ENCODE measurements at regions not wholly inside any gene's neighbourhood (a gene's known extent, or its start where the extent isn't known, plus 50 kb on each side); places are given as distances from the start of the nearest gene placed in this dataset.

- H3K9me3 ChIP-seq (ENCODE audit: control insufficient read depth in 1 of 2, low read length in 2 of 2), result no peaks in the 10 kb centered on the region
- peaks cover 0 to 2% (median 0%) of the 10 kb centered on the region in 4 donors for H3K4me1 Mint-ChIP-seq
- H3K4me3 Mint-ChIP-seq, result no peak overlapping the region
- H3K36me3 ChIP-seq (ENCODE audit: insufficient read depth, low read length), result no peaks in the 10 kb centered on the region
- no peaks in the 10 kb centered on the region for H3K4me1 ChIP-seq (ENCODE audit: insufficient read depth, low read length)
- no peak overlapping the region for H3K27ac Mint-ChIP-seq
- H3K36me3 Mint-ChIP-seq, result no peaks in the 10 kb centered on the region
- peaks cover 0 to 1% of the 10 kb centered on the region in 2 donors for H3K27me3 Mint-ChIP-seq
- ChIA-PET CTCF (ENCODE audit: partially characterized antibody) (no interaction called here), POLR2A (ENCODE audit: partially characterized antibody) (no interaction called here)
- DNase-seq, result no peak
- no peaks in the 10 kb centered on the region for H3K27me3 ChIP-seq (ENCODE audit: insufficient read depth, low read length)
- intact Hi-C loops (cut with micrococcal nuclease), result no loop called here
- H3K4me3 ChIP-seq (ENCODE audit: low read length in 2 of 2), result no peak overlapping the region
- no peak overlapping the region for H3K27ac ChIP-seq (ENCODE audit: low read depth, low read length)
- peaks cover 0 to 13% (median 8%) of the 10 kb centered on the region in 8 donors for H3K9me3 Mint-ChIP-seq
Measured at GRCh38 chr13:80454245-80454644, 113.3 kb upstream of the SPRY2 start.

GRCh38 chr13:80452279-80452678, 111.4 kb upstream of the SPRY2 start:
- no peaks in the 10 kb centered on the region for H3K36me3 ChIP-seq (ENCODE audit: insufficient read depth, low read length)
- no peaks in the 10 kb centered on the region for H3K36me3 Mint-ChIP-seq
- H3K27me3 ChIP-seq (ENCODE audit: insufficient read depth, low read length), result no peaks in the 10 kb centered on the region
- ChIA-PET CTCF (ENCODE audit: partially characterized antibody) (interaction anchor here (0.6 kb wide), 1 partner anchor 96 kb away, joined by 3 read pairs; no protein-coding TSS in a partner anchor), POLR2A (ENCODE audit: partially characterized antibody) (no interaction called here)
- H3K9me3 ChIP-seq (ENCODE audit: control insufficient read depth in 1 of 2, low read length in 2 of 2), result no peaks in the 10 kb centered on the region
- H3K4me3 ChIP-seq (ENCODE audit: low read length in 2 of 2), result no peak overlapping the region
- no peaks in the 10 kb centered on the region for H3K4me1 ChIP-seq (ENCODE audit: insufficient read depth, low read length)
- intact Hi-C loops (cut with micrococcal nuclease), result no loop called here
- H3K4me1 Mint-ChIP-seq, result peaks cover 0 to 2% (median 0%) of the 10 kb centered on the region in 4 donors
- no peak for DNase-seq
- no peak overlapping the region for H3K27ac ChIP-seq (ENCODE audit: low read depth, low read length)
- no peak overlapping the region for H3K27ac Mint-ChIP-seq
- H3K9me3 Mint-ChIP-seq, result peaks cover 0 to 13% (median 10%) of the 10 kb centered on the region in 8 donors
- H3K27me3 Mint-ChIP-seq, result peaks cover 0 to 1% of the 10 kb centered on the region in 2 donors
- H3K4me3 Mint-ChIP-seq, result no peak overlapping the region

- Histone ChIP-seq H3K36me3 (ENCODE audit: insufficient read depth, low read length) (no peaks in the 10 kb centered on the region), H3K27ac (ENCODE audit: low read depth, low read length) (no peak overlapping the region), H3K4me3 (ENCODE audit: low read length in 2 of 2) (no peak overlapping the region), H3K27me3 (ENCODE audit: insufficient read depth, low read length) (no peaks in the 10 kb centered on the region), H3K9me3 (ENCODE audit: control insufficient read depth in 1 of 2, low read length in 2 of 2) (no peaks in the 10 kb centered on the region), H3K4me1 (ENCODE audit: insufficient read depth, low read length) (no peaks in the 10 kb centered on the region)
- Mint-ChIP-seq H3K36me3 (no peaks in the 10 kb centered on the region), H3K4me3 (no peak overlapping the region), H3K4me1 (peaks cover 0 to 2% (median 0%) of the 10 kb centered on the region in 4 donors), H3K9me3 (peaks cover 0 to 13% (median 9%) of the 10 kb centered on the region in 8 donors), H3K27ac (no peak overlapping the region), H3K27me3 (peaks cover 0 to 1% of the 10 kb centered on the region in 2 donors)
- ChIA-PET CTCF (ENCODE audit: partially characterized antibody) (no interaction called here), POLR2A (ENCODE audit: partially characterized antibody) (no interaction called here)
- intact Hi-C loops (cut with micrococcal nuclease), result no loop called here
- DNase-seq, result no peak
Measured at GRCh38 chr13:80451641-80452040, 110.7 kb upstream of the SPRY2 start.

- H3K27me3 Mint-ChIP-seq, result peaks cover 0 to 1% of the 10 kb centered on the region in 2 donors
- POLR2A ChIA-PET (ENCODE audit: partially characterized antibody), result no interaction called here
- CTCF ChIA-PET (ENCODE audit: partially characterized antibody), result no interaction called here
- peaks cover 0 to 2% (median 0%) of the 10 kb centered on the region in 4 donors for H3K4me1 Mint-ChIP-seq
- Histone ChIP-seq H3K27ac (ENCODE audit: low read depth, low read length) (no peak overlapping the region), H3K27me3 (ENCODE audit: insufficient read depth, low read length) (no peaks in the 10 kb centered on the region), H3K9me3 (ENCODE audit: control insufficient read depth in 1 of 2, low read length in 2 of 2) (no peaks in the 10 kb centered on the region), H3K4me1 (ENCODE audit: insufficient read depth, low read length) (no peaks in the 10 kb centered on the region), H3K4me3 (ENCODE audit: low read length in 2 of 2) (no peak overlapping the region), H3K36me3 (ENCODE audit: insufficient read depth, low read length) (no peaks in the 10 kb centered on the region)
- H3K9me3 Mint-ChIP-seq, result peaks cover 0 to 10% (median 7%) of the 10 kb centered on the region in 8 donors
- no peak overlapping the region for H3K27ac Mint-ChIP-seq
- no peak for DNase-seq
- intact Hi-C loops (cut with micrococcal nuclease), result no loop called here
- H3K36me3 Mint-ChIP-seq, result no peaks in the 10 kb centered on the region
- H3K4me3 Mint-ChIP-seq, result no peak overlapping the region
Measured at GRCh38 chr13:80450386-80450785, 109.5 kb upstream of the SPRY2 start.

DNA sequence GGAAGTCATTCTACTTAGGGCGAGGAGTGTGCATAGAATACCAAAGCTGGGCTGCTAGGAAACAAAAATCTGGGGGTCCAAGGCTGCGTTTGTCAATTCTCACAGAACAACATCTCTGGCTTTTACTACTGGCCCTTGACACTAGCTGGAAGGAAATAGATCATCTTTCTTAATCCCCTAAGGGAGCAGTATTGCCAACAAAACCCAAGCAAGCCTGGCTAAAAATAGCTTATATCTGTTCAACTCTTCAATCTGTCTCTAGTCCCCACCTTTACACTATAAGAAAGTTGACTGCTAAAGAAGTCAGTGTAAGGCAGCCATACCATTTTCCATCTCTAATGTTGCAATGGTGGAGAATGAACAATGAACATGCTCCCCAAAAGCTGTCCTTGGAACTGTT, 107.8 kb upstream of the SPRY2 start:
- Histone ChIP-seq H3K9me3 (ENCODE audit: control insufficient read depth in 1 of 2, low read length in 2 of 2) (no peaks in the 10 kb centered on the region), H3K4me1 (ENCODE audit: insufficient read depth, low read length) (no peaks in the 10 kb centered on the region), H3K36me3 (ENCODE audit: insufficient read depth, low read length) (no peaks in the 10 kb centered on the region), H3K27ac (ENCODE audit: low read depth, low read length) (no peak overlapping the region), H3K27me3 (ENCODE audit: insufficient read depth, low read length) (no peaks in the 10 kb centered on the region), H3K4me3 (ENCODE audit: low read length in 2 of 2) (no peak overlapping the region)
- Mint-ChIP-seq H3K9me3 (peaks cover 0 to 10% (median 6%) of the 10 kb centered on the region in 8 donors), H3K4me1 (no peaks in the 10 kb centered on the region), H3K4me3 (no peak overlapping the region), H3K36me3 (no peaks in the 10 kb centered on the region), H3K27me3 (no peaks in the 10 kb centered on the region), H3K27ac (no peak overlapping the region)
- DNase-seq, result no peak
- CTCF ChIA-PET (ENCODE audit: partially characterized antibody), result no interaction called here
- POLR2A ChIA-PET (ENCODE audit: partially characterized antibody), result no interaction called here
- intact Hi-C loops (cut with micrococcal nuclease), result no loop called here

- Mint-ChIP-seq H3K36me3 (no peaks in the 10 kb centered on the region), H3K4me1 (no peaks in the 10 kb centered on the region), H3K4me3 (no peak overlapping the region), H3K9me3 (peaks cover 0 to 9% (median 3%) of the 10 kb centered on the region in 8 donors), H3K27me3 (no peaks in the 10 kb centered on the region), H3K27ac (no peak overlapping the region)
- H3K9me3 ChIP-seq (ENCODE audit: control insufficient read depth in 1 of 2, low read length in 2 of 2), result no peaks in the 10 kb centered on the region
- no peaks in the 10 kb centered on the region for H3K36me3 ChIP-seq (ENCODE audit: insufficient read depth, low read length)
- ChIA-PET POLR2A (ENCODE audit: partially characterized antibody) (no interaction called here), CTCF (ENCODE audit: partially characterized antibody) (no interaction called here)
- H3K4me3 ChIP-seq (ENCODE audit: low read length in 2 of 2), result no peak overlapping the region
- no peak overlapping the region for H3K27ac ChIP-seq (ENCODE audit: low read depth, low read length)
- intact Hi-C loops (cut with micrococcal nuclease), result no loop called here
- DNase-seq, result no peak
- H3K27me3 ChIP-seq (ENCODE audit: insufficient read depth, low read length), result no peaks in the 10 kb centered on the region
- H3K4me1 ChIP-seq (ENCODE audit: insufficient read depth, low read length), result no peaks in the 10 kb centered on the region
Measured at GRCh38 chr13:80447747-80448146, 106.8 kb upstream of the SPRY2 start.

GRCh38 chr13:80444240-80445015, 103.5 kb upstream of the SPRY2 start:
- CTCF ChIA-PET (ENCODE audit: partially characterized antibody), result no interaction called here
- DNase-seq, result no peak
- H3K27ac ChIP-seq (ENCODE audit: low read depth, low read length), result no peak overlapping the region

More at GRCh38 chr13:80444240-80445015, 103.5 kb upstream of the SPRY2 start:
- Mint-ChIP-seq H3K36me3 (no peaks in the 10 kb centered on the region), H3K4me3 (no peak overlapping the region), H3K27me3 (no peaks in the 10 kb centered on the region), H3K27ac (no peak overlapping the region), H3K9me3 (peaks cover 0 to 4% (median 0%) of the 10 kb centered on the region in 8 donors), H3K4me1 (no peaks in the 10 kb centered on the region)
- no peak overlapping the region for H3K4me3 ChIP-seq (ENCODE audit: low read length in 2 of 2)
- POLR2A ChIA-PET (ENCODE audit: partially characterized antibody), result no interaction called here
- H3K4me1 ChIP-seq (ENCODE audit: insufficient read depth, low read length), result no peaks in the 10 kb centered on the region
- H3K27me3 ChIP-seq (ENCODE audit: insufficient read depth, low read length), result no peaks in the 10 kb centered on the region
- intact Hi-C loops (cut with micrococcal nuclease), result no loop called here
- no peaks in the 10 kb centered on the region for H3K36me3 ChIP-seq (ENCODE audit: insufficient read depth, low read length)
- H3K9me3 ChIP-seq (ENCODE audit: control insufficient read depth in 1 of 2, low read length in 2 of 2), result no peaks in the 10 kb centered on the region

Measured in CD4-positive, alpha-beta memory T cell (primary cell).